ENCODE measurements at regions not wholly inside any gene's neighbourhood (a gene's known extent, or its start where the extent isn't known, plus 50 kb on each side); places are given as distances from the start of the nearest gene placed in this dataset.

- no peak overlapping the region for H3K27ac ChIP-seq
- no peak overlapping the region for H2AFZ ChIP-seq
- no peak overlapping the region for H3K4me2 ChIP-seq
- no peak overlapping the region for H3K4me3 ChIP-seq
- H4K20me1 ChIP-seq (ENCODE audit: insufficient read depth, poor library complexity, severe bottlenecking), result no peaks in the 10 kb centered on the region
- H3K79me2 ChIP-seq, result no peaks in the 10 kb centered on the region
- WGBS (ENCODE audit: low lambda C conversion rate, missing lambda C conversion rate), result 68% methylated on average over 1 of the region's 1 CpG
- H3K9me2 ChIP-seq (replicated peaks; ENCODE audit: insufficient read depth), result no peaks in the 10 kb centered on the region
- no peaks in the 10 kb centered on the region for H3K9me3 ChIP-seq (ENCODE audit: low read depth)
- H3K4me1 ChIP-seq (ENCODE audit: insufficient read depth), result no peaks in the 10 kb centered on the region
- DNase-seq (ENCODE audit: low spot score), result no peak
- no peak for TF ChIP-seq EZH2phosphoT487 (IDR thresholded peaks at IDR 0.05; ENCODE audit: low read depth, severe bottlenecking, unreplicated experiment)
- TF ChIP-seq CTCF (IDR thresholded peaks at IDR 0.05; ENCODE audit: poor library complexity), result no peak
- no peak for TF ChIP-seq EZH2 (IDR thresholded peaks at IDR 0.05; ENCODE audit: borderline replicate concordance)
- no peaks in the 10 kb centered on the region for H3K36me3 ChIP-seq (replicated peaks; ENCODE audit: insufficient read depth, low read depth)
- H3K27me3 ChIP-seq, result no peaks in the 10 kb centered on the region
These were observed 196.1 kb downstream of the UBE2E3 start for GRCh38 chr2:181176540-181176939.

GRCh38 chr2:181177376-181177775, 197.0 kb downstream of the UBE2E3 start:
- no peaks in the 10 kb centered on the region for H3K27me3 ChIP-seq
- H3K4me1 ChIP-seq (ENCODE audit: insufficient read depth), result no peaks in the 10 kb centered on the region
- no peak for DNase-seq (ENCODE audit: low spot score)
- no peak overlapping the region for H3K27ac ChIP-seq
- H3K9me3 ChIP-seq (ENCODE audit: low read depth), result no peaks in the 10 kb centered on the region
- no peak for TF ChIP-seq EZH2 (IDR thresholded peaks at IDR 0.05; ENCODE audit: borderline replicate concordance)
- H3K36me3 ChIP-seq (replicated peaks; ENCODE audit: insufficient read depth, low read depth), result no peaks in the 10 kb centered on the region
- no peak overlapping the region for H2AFZ ChIP-seq
- no peaks in the 10 kb centered on the region for H3K79me2 ChIP-seq
- no peaks in the 10 kb centered on the region for H4K20me1 ChIP-seq (ENCODE audit: insufficient read depth, poor library complexity, severe bottlenecking)
- H3K4me3 ChIP-seq, result no peak overlapping the region
- no peak overlapping the region for H3K4me2 ChIP-seq
- no peaks in the 10 kb centered on the region for H3K9me2 ChIP-seq (replicated peaks; ENCODE audit: insufficient read depth)

- Histone ChIP-seq H3K79me2 (no peaks in the 10 kb centered on the region), H3K27me3 (no peaks in the 10 kb centered on the region)
- TF ChIP-seq EZH2 (IDR thresholded peaks at IDR 0.05; ENCODE audit: borderline replicate concordance), result no peak
- TF ChIP-seq CTCF (IDR thresholded peaks at IDR 0.05; ENCODE audit: poor library complexity), result no peak
- TF ChIP-seq EZH2phosphoT487 (IDR thresholded peaks at IDR 0.05; ENCODE audit: low read depth, severe bottlenecking, unreplicated experiment), result no peak
These were observed 197.7 kb downstream of the UBE2E3 start for GRCh38 chr2:181178130-181178529.

GRCh38 chr2:181178823-181179412, 198.5 kb downstream of the UBE2E3 start:
- H3K4me2 ChIP-seq, result no peak overlapping the region
- H4K20me1 ChIP-seq (ENCODE audit: insufficient read depth, poor library complexity, severe bottlenecking), result no peaks in the 10 kb centered on the region
- no peak overlapping the region for H3K27ac ChIP-seq

More at GRCh38 chr2:181178130-181178529, 197.7 kb downstream of the UBE2E3 start:
- DNase-seq (ENCODE audit: low spot score), result no peak
- no peak overlapping the region for H2AFZ ChIP-seq
- H3K4me2 ChIP-seq, result no peak overlapping the region
- H3K36me3 ChIP-seq (replicated peaks; ENCODE audit: insufficient read depth, low read depth), result no peaks in the 10 kb centered on the region
- H3K9me3 ChIP-seq (ENCODE audit: low read depth), result no peaks in the 10 kb centered on the region
- H3K27ac ChIP-seq, result no peak overlapping the region
- H3K9me2 ChIP-seq (replicated peaks; ENCODE audit: insufficient read depth), result no peaks in the 10 kb centered on the region
- H3K4me3 ChIP-seq, result no peak overlapping the region
- H3K4me1 ChIP-seq (ENCODE audit: insufficient read depth), result no peaks in the 10 kb centered on the region
- H4K20me1 ChIP-seq (ENCODE audit: insufficient read depth, poor library complexity, severe bottlenecking), result no peaks in the 10 kb centered on the region

More at GRCh38 chr2:181178823-181179412, 198.5 kb downstream of the UBE2E3 start:
- Histone ChIP-seq H3K9me3 (ENCODE audit: low read depth) (no peaks in the 10 kb centered on the region), H3K36me3 (replicated peaks; ENCODE audit: insufficient read depth, low read depth) (no peaks in the 10 kb centered on the region), H3K4me3 (no peak overlapping the region), H3K79me2 (no peaks in the 10 kb centered on the region), H3K4me1 (ENCODE audit: insufficient read depth) (no peaks in the 10 kb centered on the region), H3K9me2 (replicated peaks; ENCODE audit: insufficient read depth) (no peaks in the 10 kb centered on the region), H2AFZ (no peak overlapping the region), H3K27me3 (no peaks in the 10 kb centered on the region)
- 60% methylated on average over 2 of the region's 2 CpGs for WGBS (ENCODE audit: low lambda C conversion rate, missing lambda C conversion rate)
- no peak for TF ChIP-seq EZH2phosphoT487 (IDR thresholded peaks at IDR 0.05; ENCODE audit: low read depth, severe bottlenecking, unreplicated experiment)
- TF ChIP-seq EZH2 (IDR thresholded peaks at IDR 0.05; ENCODE audit: borderline replicate concordance), result no peak
- peak; percentile 15 for TF ChIP-seq CTCF (IDR thresholded peaks at IDR 0.05; ENCODE audit: poor library complexity)
- no peak for DNase-seq (ENCODE audit: low spot score)

Measured in hepatocyte (in vitro differentiated cells).